ENCODE measurements at regions not wholly inside any gene's neighbourhood (a gene's known extent, or its start where the extent isn't known, plus 50 kb on each side); places are given as distances from the start of the nearest gene placed in this dataset.

GRCh38 chr4:43458293-43458692 is 565.8 kb downstream of the GRXCR1 start:
- TF ChIP-seq, protein P1, sequence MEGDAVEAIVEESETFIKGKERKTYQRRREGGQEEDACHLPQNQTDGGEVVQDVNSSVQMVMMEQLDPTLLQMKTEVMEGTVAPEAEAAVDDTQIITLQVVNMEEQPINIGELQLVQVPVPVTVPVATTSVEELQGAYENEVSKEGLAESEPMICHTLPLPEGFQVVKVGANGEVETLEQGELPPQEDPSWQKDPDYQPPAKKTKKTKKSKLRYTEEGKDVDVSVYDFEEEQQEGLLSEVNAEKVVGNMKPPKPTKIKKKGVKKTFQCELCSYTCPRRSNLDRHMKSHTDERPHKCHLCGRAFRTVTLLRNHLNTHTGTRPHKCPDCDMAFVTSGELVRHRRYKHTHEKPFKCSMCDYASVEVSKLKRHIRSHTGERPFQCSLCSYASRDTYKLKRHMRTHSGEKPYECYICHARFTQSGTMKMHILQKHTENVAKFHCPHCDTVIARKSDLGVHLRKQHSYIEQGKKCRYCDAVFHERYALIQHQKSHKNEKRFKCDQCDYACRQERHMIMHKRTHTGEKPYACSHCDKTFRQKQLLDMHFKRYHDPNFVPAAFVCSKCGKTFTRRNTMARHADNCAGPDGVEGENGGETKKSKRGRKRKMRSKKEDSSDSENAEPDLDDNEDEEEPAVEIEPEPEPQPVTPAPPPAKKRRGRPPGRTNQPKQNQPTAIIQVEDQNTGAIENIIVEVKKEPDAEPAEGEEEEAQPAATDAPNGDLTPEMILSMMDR (optimal IDR thresholded peaks at IDR 0.05 in 1 of 3, IDR thresholded peaks at IDR 0.05 in 1 of 3, conservative IDR thresholded peaks at IDR 0.05 in 1 of 3; ENCODE audit: extremely low read depth in 1 of 3, insufficient read depth in 2 of 3, low read length in 3 of 3) = no peak
- no peak for TF ChIP-seq EZH2 (IDR thresholded peaks at IDR 0.05; ENCODE audit: low read length)

All from keratinocyte (primary cell).